ENCODE measurements at regions not wholly inside any gene's neighbourhood (a gene's known extent, or its start where the extent isn't known, plus 50 kb on each side); places are given as distances from the start of the nearest gene placed in this dataset.
"Not testable (repeated sequence)": the region's sequence is repeated elsewhere in the genome, so short reads cannot be mapped to it uniquely, and the experiment has no call there.

- DNase-seq, result not testable (repeated sequence)
Observed at GRCh38 chr14:105636021-105636420, 109.6 kb downstream of the TMEM121 start.

- DNase-seq, result no peak
Observed at GRCh38 chr14:105636935-105637334, 110.6 kb downstream of the TMEM121 start.

GRCh38 chr14:105637345-105637744 is 111.0 kb downstream of the TMEM121 start:
- DNase-seq, result not testable (repeated sequence)

- not testable (repeated sequence) for DNase-seq
Observed at GRCh38 chr14:105639969-105640931, 113.9 kb downstream of the TMEM121 start.

GRCh38 chr14:105641075-105641937 is 114.9 kb downstream of the TMEM121 start:
- DNase-seq, result no peak

GRCh38 chr14:105641951-105642350 is 115.6 kb downstream of the TMEM121 start:
- DNase-seq, result not testable (repeated sequence)

- not testable (repeated sequence) for DNase-seq
Observed at GRCh38 chr14:105642486-105642885, 116.1 kb downstream of the TMEM121 start.

- not testable (repeated sequence) for DNase-seq
Observed at GRCh38 chr14:105643406-105644052, 117.1 kb downstream of the TMEM121 start.

- not testable (repeated sequence) for DNase-seq
Observed at GRCh38 chr14:105644053-105644435, 117.7 kb downstream of the TMEM121 start.

- DNase-seq, result not testable (repeated sequence)
Observed at GRCh38 chr14:105644457-105644856, 118.1 kb downstream of the TMEM121 start.

- DNase-seq, result not testable (repeated sequence)
Observed at GRCh38 chr14:105644891-105645290, 118.5 kb downstream of the TMEM121 start.

GRCh38 chr14:105645389-105645788 is 119.0 kb downstream of the TMEM121 start:
- DNase-seq, result not testable (repeated sequence)

- no peak for DNase-seq
Observed at GRCh38 chr14:105646175-105646574, 119.8 kb downstream of the TMEM121 start.

GRCh38 chr14:105646711-105647281 is 120.4 kb downstream of the TMEM121 start:
- not testable (repeated sequence) for DNase-seq

GRCh38 chr14:105647426-105647783 is 121.0 kb downstream of the TMEM121 start:
- DNase-seq, result not testable (repeated sequence)

GRCh38 chr14:105647784-105648608 is 121.6 kb downstream of the TMEM121 start:
- no peak for DNase-seq

- not testable (repeated sequence) for DNase-seq
Observed at GRCh38 chr14:105648609-105649535, 122.5 kb downstream of the TMEM121 start.

GRCh38 chr14:105652317-105652716 is 125.9 kb downstream of the TMEM121 start:
- not testable (repeated sequence) for DNase-seq

GRCh38 chr14:105653921-105654320 is 127.5 kb downstream of the TMEM121 start:
- DNase-seq, result not testable (repeated sequence)
